ENCODE measurements at regions not wholly inside any gene's neighbourhood (a gene's known extent, or its start where the extent isn't known, plus 50 kb on each side); places are given as distances from the start of the nearest gene placed in this dataset.
A peak's percentile ranks its signal among the peaks of the same experiment; 100 is the strongest.

DNA sequence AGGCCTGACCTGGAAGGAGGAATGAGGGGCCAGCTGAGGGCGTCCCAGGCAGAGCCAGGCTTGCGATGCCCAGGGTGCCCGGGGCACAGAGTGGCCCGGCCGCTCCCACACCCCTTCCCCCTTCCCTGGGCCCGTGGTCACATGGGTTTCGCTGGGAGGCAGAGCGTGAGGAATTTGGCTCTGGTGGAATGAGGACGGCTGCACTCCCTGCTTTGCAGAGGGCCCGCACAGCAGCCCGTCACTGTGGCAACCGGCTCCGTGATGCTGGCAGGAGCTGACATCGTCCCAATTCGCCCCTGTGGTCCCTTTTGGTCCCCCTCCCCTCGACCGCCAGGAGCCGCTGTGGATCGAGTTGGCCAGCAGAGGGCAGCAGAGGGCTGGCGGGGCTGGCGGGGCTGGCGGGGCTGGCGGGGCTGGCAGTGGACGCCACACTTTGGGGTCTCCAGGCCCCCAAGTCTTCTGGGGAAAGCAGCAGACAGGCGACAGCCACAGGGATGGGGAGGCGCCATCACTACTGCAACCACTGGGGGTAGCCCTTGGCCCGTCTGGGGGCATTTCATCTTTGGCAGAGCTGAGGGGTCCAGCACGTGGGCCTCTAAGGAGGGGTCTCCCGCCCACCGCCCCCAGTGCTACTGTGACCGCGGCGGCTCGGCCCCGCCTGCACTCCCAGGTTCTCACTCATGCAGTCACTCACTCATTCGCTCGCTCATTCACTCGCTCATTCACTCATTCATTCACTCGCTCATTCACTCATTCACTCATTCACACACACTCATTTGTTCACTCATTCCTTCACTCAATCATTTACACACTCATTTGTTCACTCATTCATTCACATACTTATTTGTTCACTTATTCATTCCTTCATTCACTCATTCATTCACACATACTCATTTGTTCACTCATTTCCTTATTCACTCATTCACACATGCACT is 49.7 kb upstream of the BHLHE23 start (continued):
- no peak for TF ChIP-seq HOXA9 (CRISPR knock-in tag; IDR thresholded peaks at IDR 0.05; ENCODE audit: borderline replicate concordance)
- TF ChIP-seq, protein P1, sequence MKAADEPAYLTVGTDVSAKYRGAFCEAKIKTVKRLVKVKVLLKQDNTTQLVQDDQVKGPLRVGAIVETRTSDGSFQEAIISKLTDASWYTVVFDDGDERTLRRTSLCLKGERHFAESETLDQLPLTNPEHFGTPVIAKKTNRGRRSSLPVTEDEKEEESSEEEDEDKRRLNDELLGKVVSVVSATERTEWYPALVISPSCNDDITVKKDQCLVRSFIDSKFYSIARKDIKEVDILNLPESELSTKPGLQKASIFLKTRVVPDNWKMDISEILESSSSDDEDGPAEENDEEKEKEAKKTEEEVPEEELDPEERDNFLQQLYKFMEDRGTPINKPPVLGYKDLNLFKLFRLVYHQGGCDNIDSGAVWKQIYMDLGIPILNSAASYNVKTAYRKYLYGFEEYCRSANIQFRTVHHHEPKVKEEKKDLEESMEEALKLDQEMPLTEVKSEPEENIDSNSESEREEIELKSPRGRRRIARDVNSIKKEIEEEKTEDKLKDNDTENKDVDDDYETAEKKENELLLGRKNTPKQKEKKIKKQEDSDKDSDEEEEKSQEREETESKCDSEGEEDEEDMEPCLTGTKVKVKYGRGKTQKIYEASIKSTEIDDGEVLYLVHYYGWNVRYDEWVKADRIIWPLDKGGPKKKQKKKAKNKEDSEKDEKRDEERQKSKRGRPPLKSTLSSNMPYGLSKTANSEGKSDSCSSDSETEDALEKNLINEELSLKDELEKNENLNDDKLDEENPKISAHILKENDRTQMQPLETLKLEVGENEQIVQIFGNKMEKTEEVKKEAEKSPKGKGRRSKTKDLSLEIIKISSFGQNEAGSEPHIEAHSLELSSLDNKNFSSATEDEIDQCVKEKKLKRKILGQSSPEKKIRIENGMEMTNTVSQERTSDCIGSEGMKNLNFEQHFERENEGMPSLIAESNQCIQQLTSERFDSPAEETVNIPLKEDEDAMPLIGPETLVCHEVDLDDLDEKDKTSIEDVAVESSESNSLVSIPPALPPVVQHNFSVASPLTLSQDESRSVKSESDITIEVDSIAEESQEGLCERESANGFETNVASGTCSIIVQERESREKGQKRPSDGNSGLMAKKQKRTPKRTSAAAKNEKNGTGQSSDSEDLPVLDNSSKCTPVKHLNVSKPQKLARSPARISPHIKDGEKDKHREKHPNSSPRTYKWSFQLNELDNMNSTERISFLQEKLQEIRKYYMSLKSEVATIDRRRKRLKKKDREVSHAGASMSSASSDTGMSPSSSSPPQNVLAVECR (CRISPR knock-in tag; IDR thresholded peaks at IDR 0.05; ENCODE audit: borderline replicate concordance), result no peak
- TF ChIP-seq MTF2 (CRISPR knock-in tag; IDR thresholded peaks at IDR 0.05; ENCODE audit: borderline replicate concordance), result peak; percentile 81; the same call in 1 of the 2 replicates
- TF ChIP-seq, protein P2, sequence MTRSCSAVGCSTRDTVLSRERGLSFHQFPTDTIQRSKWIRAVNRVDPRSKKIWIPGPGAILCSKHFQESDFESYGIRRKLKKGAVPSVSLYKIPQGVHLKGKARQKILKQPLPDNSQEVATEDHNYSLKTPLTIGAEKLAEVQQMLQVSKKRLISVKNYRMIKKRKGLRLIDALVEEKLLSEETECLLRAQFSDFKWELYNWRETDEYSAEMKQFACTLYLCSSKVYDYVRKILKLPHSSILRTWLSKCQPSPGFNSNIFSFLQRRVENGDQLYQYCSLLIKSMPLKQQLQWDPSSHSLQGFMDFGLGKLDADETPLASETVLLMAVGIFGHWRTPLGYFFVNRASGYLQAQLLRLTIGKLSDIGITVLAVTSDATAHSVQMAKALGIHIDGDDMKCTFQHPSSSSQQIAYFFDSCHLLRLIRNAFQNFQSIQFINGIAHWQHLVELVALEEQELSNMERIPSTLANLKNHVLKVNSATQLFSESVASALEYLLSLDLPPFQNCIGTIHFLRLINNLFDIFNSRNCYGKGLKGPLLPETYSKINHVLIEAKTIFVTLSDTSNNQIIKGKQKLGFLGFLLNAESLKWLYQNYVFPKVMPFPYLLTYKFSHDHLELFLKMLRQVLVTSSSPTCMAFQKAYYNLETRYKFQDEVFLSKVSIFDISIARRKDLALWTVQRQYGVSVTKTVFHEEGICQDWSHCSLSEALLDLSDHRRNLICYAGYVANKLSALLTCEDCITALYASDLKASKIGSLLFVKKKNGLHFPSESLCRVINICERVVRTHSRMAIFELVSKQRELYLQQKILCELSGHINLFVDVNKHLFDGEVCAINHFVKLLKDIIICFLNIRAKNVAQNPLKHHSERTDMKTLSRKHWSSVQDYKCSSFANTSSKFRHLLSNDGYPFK (CRISPR knock-in tag; IDR thresholded peaks at IDR 0.05; ENCODE audit: borderline replicate concordance), result no peak; the same call in 1 of the 2 replicates
- TF ChIP-seq, protein P3, sequence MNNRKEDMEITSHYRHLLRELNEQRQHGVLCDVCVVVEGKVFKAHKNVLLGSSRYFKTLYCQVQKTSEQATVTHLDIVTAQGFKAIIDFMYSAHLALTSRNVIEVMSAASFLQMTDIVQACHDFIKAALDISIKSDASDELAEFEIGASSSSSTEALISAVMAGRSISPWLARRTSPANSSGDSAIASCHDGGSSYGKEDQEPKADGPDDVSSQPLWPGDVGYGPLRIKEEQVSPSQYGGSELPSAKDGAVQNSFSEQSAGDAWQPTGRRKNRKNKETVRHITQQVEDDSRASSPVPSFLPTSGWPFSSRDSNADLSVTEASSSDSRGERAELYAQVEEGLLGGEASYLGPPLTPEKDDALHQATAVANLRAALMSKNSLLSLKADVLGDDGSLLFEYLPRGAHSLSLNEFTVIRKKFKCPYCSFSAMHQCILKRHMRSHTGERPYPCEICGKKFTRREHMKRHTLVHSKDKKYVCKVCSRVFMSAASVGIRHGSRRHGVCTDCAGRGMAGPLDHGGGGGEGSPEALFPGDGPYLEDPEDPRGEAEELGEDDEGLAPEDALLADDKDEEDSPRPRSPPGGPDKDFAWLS (CRISPR knock-in tag; IDR thresholded peaks at IDR 0.05; ENCODE audit: borderline replicate concordance), result no peak
- TF ChIP-seq NCOA2 (CRISPR knock-in tag; IDR thresholded peaks at IDR 0.05), result no peak
- TF ChIP-seq, protein P4, sequence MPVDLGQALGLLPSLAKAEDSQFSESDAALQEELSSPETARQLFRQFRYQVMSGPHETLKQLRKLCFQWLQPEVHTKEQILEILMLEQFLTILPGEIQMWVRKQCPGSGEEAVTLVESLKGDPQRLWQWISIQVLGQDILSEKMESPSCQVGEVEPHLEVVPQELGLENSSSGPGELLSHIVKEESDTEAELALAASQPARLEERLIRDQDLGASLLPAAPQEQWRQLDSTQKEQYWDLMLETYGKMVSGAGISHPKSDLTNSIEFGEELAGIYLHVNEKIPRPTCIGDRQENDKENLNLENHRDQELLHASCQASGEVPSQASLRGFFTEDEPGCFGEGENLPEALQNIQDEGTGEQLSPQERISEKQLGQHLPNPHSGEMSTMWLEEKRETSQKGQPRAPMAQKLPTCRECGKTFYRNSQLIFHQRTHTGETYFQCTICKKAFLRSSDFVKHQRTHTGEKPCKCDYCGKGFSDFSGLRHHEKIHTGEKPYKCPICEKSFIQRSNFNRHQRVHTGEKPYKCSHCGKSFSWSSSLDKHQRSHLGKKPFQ (CRISPR knock-in tag; IDR thresholded peaks at IDR 0.05; ENCODE audit: insufficient replicate concordance), result no peak
- no peak for TF ChIP-seq ZNF484 (CRISPR knock-in tag; IDR thresholded peaks at IDR 0.05; ENCODE audit: borderline replicate concordance, low read depth)
- TF ChIP-seq ZMYM2 (CRISPR knock-in tag; IDR thresholded peaks at IDR 0.05), result no peak
- TF ChIP-seq, protein P5, sequence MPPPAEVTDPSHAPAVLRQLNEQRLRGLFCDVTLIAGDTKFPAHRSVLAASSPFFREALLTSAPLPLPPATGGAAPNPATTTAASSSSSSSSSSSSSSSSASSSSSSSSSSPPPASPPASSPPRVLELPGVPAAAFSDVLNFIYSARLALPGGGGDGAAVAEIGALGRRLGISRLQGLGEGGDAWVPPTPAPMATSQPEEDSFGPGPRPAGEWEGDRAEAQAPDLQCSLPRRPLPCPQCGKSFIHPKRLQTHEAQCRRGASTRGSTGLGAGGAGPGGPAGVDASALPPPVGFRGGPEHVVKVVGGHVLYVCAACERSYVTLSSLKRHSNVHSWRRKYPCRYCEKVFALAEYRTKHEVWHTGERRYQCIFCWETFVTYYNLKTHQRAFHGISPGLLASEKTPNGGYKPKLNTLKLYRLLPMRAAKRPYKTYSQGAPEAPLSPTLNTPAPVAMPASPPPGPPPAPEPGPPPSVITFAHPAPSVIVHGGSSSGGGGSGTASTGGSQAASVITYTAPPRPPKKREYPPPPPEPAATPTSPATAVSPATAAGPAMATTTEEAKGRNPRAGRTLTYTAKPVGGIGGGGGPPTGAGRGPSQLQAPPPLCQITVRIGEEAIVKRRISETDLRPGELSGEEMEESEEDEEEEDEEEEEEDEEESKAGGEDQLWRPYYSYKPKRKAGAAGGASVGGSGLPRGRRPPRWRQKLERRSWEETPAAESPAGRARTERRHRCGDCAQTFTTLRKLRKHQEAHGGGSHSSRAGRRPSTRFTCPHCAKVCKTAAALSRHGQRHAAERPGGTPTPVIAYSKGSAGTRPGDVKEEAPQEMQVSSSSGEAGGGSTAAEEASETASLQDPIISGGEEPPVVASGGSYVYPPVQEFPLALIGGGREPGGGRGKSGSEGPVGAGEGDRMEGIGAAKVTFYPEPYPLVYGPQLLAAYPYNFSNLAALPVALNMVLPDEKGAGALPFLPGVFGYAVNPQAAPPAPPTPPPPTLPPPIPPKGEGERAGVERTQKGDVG (CRISPR knock-in tag; IDR thresholded peaks at IDR 0.05; ENCODE audit: borderline replicate concordance), result no peak
- no peak for TF ChIP-seq PBX2 (CRISPR knock-in tag; IDR thresholded peaks at IDR 0.05)

Data from HepG2 (cell line).